ENCODE measurements at regions not wholly inside any gene's neighbourhood (a gene's known extent, or its start where the extent isn't known, plus 50 kb on each side); places are given as distances from the start of the nearest gene placed in this dataset.

DNA sequence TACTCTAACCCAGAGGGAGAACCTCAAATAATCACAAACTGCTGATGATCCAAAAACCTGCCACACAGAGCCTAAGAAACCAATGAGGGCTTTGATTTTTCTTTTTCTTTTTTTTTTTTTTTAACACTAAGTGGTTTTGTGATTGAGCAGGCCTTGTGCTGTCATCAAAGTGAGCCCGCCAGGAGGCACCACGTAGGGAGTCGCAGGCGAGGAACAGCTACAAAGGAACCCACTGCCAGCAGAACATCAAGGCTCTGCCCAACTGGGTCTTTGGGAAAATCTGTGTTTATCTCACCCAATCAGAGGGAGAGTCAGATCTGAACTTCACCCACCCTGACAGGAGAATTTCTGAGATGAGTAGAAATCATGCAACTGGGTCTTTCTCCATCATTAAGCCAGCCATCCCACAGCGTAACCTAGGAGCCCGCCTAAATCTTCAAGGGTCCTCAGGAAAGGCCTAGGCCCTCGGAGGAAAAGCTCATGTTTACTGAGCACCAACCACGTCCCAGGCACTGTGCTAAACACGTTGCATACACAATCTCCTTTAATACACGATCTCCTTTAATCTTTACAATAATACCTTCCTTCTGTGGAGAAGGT lies 126.9 kb upstream of the FSTL4 start:
- no peak for DNase-seq (ENCODE audit: low read depth)
- TF ChIP-seq, protein P1, sequence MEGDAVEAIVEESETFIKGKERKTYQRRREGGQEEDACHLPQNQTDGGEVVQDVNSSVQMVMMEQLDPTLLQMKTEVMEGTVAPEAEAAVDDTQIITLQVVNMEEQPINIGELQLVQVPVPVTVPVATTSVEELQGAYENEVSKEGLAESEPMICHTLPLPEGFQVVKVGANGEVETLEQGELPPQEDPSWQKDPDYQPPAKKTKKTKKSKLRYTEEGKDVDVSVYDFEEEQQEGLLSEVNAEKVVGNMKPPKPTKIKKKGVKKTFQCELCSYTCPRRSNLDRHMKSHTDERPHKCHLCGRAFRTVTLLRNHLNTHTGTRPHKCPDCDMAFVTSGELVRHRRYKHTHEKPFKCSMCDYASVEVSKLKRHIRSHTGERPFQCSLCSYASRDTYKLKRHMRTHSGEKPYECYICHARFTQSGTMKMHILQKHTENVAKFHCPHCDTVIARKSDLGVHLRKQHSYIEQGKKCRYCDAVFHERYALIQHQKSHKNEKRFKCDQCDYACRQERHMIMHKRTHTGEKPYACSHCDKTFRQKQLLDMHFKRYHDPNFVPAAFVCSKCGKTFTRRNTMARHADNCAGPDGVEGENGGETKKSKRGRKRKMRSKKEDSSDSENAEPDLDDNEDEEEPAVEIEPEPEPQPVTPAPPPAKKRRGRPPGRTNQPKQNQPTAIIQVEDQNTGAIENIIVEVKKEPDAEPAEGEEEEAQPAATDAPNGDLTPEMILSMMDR (conservative IDR thresholded peaks at IDR 0.05; ENCODE audit: low read depth, low read length), result no peak
- H3K4me3 ChIP-seq (ENCODE audit: low read length), result no peak overlapping the region

DNA sequence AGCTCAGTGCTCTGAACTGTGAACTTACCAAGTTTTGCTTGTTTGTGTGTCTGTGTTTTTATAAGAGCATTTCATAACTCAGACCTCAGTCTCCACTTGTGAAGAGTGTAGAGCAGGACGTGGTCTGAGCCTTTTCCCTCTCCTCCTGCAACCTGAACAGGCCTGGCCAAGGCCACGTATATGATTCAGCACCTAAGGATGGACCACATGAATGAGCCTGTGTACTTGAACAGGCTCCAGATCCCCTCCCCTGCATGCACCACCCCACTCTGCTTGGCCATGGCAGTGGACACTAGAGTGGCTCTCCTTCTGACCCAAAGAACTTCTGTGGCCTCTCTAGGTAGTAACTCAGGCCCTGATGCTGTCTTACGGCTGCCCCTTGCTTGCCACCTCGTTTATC lies 125.9 kb upstream of the FSTL4 start:
- TF ChIP-seq, protein P1 (conservative IDR thresholded peaks at IDR 0.05; ENCODE audit: low read depth, low read length), result no peak
- H3K4me3 ChIP-seq (ENCODE audit: low read length), result no peak overlapping the region
- DNase-seq (ENCODE audit: low read depth), result no peak

DNA sequence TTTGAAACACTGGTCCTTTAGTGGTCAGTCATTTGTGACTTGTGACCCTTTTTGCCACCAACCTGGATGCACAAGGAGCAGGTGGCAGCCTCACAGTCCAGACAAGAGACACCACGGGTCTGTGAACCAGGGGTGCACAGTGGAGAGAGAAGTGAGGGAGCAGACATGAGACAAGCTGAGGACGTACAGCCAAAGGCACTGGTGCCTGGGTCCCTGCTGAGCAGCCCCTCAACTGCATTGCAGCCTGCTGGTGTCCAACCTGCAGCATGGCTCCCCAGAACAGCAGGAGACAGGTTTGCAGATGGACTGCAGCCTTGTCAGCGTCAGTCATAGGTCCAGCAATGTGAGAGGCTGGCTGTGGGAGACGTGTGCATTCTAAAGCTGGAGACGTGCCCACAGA lies 124.2 kb upstream of the FSTL4 start:
- DNase-seq (ENCODE audit: low read depth), result no peak
- H3K4me3 ChIP-seq (ENCODE audit: low read length), result no peak overlapping the region
- TF ChIP-seq, protein P1 (conservative IDR thresholded peaks at IDR 0.05; ENCODE audit: low read depth, low read length), result no peak

DNA sequence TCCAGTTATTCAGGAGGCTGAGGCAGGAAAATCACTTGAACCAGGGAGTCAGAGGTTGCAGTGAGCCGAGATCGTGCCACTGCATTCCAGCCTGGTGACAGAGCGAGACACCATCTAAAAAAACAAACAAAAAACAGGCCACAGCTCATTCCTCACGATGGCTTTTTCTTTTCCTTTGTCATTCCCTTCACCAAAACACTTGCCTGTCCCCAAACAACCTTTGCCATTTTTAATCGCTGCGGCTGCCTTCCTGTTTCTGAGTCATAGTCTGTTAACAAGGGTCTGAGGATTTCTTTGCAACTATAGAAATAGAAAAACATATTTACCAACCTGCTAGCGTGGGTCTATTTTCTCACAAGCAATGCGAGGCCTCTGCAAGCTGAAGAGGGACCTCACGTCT lies 123.0 kb upstream of the FSTL4 start:
- no peak for DNase-seq (ENCODE audit: low read depth)
- TF ChIP-seq, protein P1 (conservative IDR thresholded peaks at IDR 0.05; ENCODE audit: low read depth, low read length), result no peak
- H3K4me3 ChIP-seq (ENCODE audit: low read length), result no peak overlapping the region

DNA sequence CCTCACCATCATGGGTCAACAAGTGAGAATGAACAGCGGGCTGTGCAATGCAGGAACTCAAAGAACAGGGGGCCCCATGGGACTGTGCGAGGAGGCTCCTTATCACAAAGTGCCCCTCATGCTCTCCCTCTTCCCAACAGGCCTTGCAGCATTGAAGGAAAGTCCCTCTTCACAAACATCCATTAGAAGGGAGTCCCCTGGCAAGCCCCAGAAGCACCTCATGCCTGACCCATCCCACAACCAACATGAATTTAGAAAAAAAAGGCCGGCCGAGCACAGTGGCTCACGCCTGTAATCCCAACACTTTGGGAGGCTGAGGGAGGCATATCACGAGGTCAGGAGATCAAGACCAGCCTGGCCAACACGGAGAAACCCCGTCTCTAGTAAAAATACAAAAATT lies 122.6 kb upstream of the FSTL4 start:
- no peak for DNase-seq (ENCODE audit: low read depth)
- TF ChIP-seq, protein P1 (conservative IDR thresholded peaks at IDR 0.05; ENCODE audit: low read depth, low read length), result no peak
- no peak overlapping the region for H3K4me3 ChIP-seq (ENCODE audit: low read length)

DNA sequence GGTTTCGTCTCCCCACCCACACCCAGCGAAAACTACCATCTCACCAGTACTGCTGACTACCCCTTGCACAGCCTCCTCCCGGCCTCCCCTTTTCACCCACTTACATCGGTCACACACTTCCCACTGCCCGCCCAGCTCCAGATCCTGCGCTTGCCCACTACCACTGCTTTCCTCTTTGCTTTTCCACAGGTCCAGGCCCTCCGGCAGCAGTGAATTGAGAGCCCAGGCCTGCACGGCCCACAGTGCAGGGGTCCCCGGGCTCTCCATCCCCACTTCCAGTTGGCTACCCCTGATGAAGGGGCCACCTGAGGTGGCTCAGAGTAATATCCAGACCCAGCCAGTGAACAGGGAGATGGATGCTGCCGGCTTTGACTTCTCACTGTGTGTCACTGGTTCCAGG lies 120.2 kb upstream of the FSTL4 start:
- no peak for DNase-seq (ENCODE audit: low read depth)
- TF ChIP-seq, protein P1 (conservative IDR thresholded peaks at IDR 0.05; ENCODE audit: low read depth, low read length), result no peak
- H3K4me3 ChIP-seq (ENCODE audit: low read length), result no peak overlapping the region

DNA sequence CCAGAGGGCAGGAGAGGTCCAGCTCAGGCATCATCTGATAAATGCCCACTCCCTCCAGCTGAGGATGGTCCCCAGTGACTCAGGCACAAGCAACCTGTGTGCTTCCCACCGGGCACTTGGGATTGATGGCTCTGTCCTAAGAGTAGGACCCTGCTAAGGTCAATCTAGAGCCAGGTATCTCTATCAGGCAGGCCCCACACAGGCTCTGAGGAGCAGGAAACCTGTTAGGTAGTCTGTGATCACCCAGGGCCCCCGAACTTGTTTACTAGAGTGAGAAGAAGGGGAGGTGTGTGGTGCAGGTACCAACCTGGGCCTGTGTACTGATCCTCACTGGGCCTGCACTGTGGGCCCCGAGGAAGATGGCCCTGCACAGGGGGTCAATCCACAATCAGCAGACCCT lies 119.6 kb upstream of the FSTL4 start:
- DNase-seq (ENCODE audit: low read depth), result no peak
- TF ChIP-seq, protein P1 (conservative IDR thresholded peaks at IDR 0.05; ENCODE audit: low read depth, low read length), result no peak
- no peak overlapping the region for H3K4me3 ChIP-seq (ENCODE audit: low read length)
